Left lung (tissue), 4 donors: ENCODE measurements at regions not wholly inside any gene's neighbourhood (a gene's known extent, or its start where the extent isn't known, plus 50 kb on each side); places are given as distances from the start of the nearest gene placed in this dataset.

Source experiments
- ATAC-seq: fragments of 200-7000 bp; cut with Tn5 transposase; one replicate; pipeline ENCODE4 v1.9.1; 2020; ENCODE audit warnings: moderate library complexity
- DNase-seq, 4 donors: peaks; one replicate each; pipeline ENCODE4 v3.0.0-alpha.2; 2013 to 2020
- H3K27ac ChIP-seq, 2 donors: fragments of 200-600 bp; sonication (generic) in 1 of 2; one replicate each; pipeline versions ENCODE4 v1.5.0 to v1.8.0; 2020 to 2021
- H3K27me3 ChIP-seq, 2 donors: fragments of 200-600 bp; sonication (generic) in 1 of 2; one replicate each; pipeline versions ENCODE4 v1.5.0 to v1.8.0; 2020 to 2021
- H3K36me3 ChIP-seq, 2 donors: fragments of 200-600 bp; sonication (generic) in 1 of 2; one replicate each; pipeline versions ENCODE4 v1.5.0 to v1.8.0; 2020 to 2021
- H3K4me1 ChIP-seq, 2 donors: fragments of 200-600 bp; one replicate each; pipeline ENCODE4 v1.8.0; 2021
- H3K4me3 ChIP-seq, 2 donors: fragments of 200-600 bp; sonication (generic) in 1 of 2; one replicate each; pipeline versions ENCODE4 v1.5.0 to v1.8.0; 2020 to 2021; ENCODE audit warnings: mild to moderate bottlenecking in 1 of 2
- H3K9me3 ChIP-seq, 2 donors: fragments of 200-600 bp; sonication (generic) in 1 of 2; one replicate each; pipeline versions ENCODE4 v1.5.0 to v1.8.0; 2020 to 2021
- CTCF ChIP-seq, 2 donors: fragments of 200-600 bp; sonication (generic) in 1 of 2; IDR thresholded peaks; one replicate each; pipeline versions ENCODE4 v1.5.0 to v1.8.0; 2021; ENCODE audit warnings: antibody characterized with exemption in 2 of 2
- intact Hi-C, 2 donors: fragments of 100-400 bp; cut with DNase I; formaldehyde crosslinking; loops; one replicate each; pipeline versions ENCODE4 v1.11.2 to v1.14.2; 2022
- donor health status: DM: no; HTN: yes; CAD: no.
- donor health status: DM: no; HTN: no; CAD: no.

- Histone ChIP-seq H3K9me3 (no peaks in the 10 kb centered on the region), H3K36me3 (no peaks in the 10 kb centered on the region), H3K4me3 (no peak overlapping the region), H3K27me3 (peaks cover 0 to 3% of the 10 kb centered on the region in 2 donors), H3K4me1 (peaks cover 0 to 37% of the 10 kb centered on the region in 2 donors), H3K27ac (no peak overlapping the region)
- no peak for TF ChIP-seq CTCF (IDR thresholded peaks at IDR 0.05)
- intact Hi-C loops = no loop called here
- ATAC-seq = no peak
- DNase-seq = no peak
Observed at GRCh38 chr5:17399931-17400330, 98.1 kb upstream of the TAF11L2 start.

- intact Hi-C loops = no loop called here
- peak in 1 of 4 donors; percentile 78 for DNase-seq
Observed at GRCh38 chr5:17400724-17401469, 97.1 kb upstream of the TAF11L2 start.

GRCh38 chr5:17401470-17402288, 96.4 kb upstream of the TAF11L2 start:
- TF ChIP-seq CTCF (IDR thresholded peaks at IDR 0.05) = no peak
- Histone ChIP-seq H3K27me3 (peaks cover 0 to 3% of the 10 kb centered on the region in 2 donors), H3K4me3 (no peak overlapping the region), H3K4me1 (peaks cover 0 to 37% of the 10 kb centered on the region in 2 donors), H3K27ac (peak overlapping the region in 1 of 2 donors; percentile 19), H3K9me3 (no peaks in the 10 kb centered on the region), H3K36me3 (no peaks in the 10 kb centered on the region)
- DNase-seq (no peak), ATAC-seq (no peak)
- intact Hi-C loops = no loop called here

More at GRCh38 chr5:17400724-17401469, 97.1 kb upstream of the TAF11L2 start:
- Histone ChIP-seq H3K4me1 (peaks cover 0 to 37% of the 10 kb centered on the region in 2 donors), H3K27ac (peak overlapping the region in 1 of 2 donors; percentile 19), H3K36me3 (no peaks in the 10 kb centered on the region), H3K4me3 (no peak overlapping the region), H3K9me3 (no peaks in the 10 kb centered on the region), H3K27me3 (peaks cover 0 to 3% of the 10 kb centered on the region in 2 donors)
- ATAC-seq = no peak
- no peak for TF ChIP-seq CTCF (IDR thresholded peaks at IDR 0.05)

- intact Hi-C loops = no loop called here
- ATAC-seq (no peak), DNase-seq (no peak)
- Histone ChIP-seq H3K4me3 (no peak overlapping the region), H3K4me1 (peaks cover 0 to 37% of the 10 kb centered on the region in 2 donors), H3K36me3 (no peaks in the 10 kb centered on the region), H3K27ac (no peak overlapping the region), H3K27me3 (peaks cover 0 to 3% of the 10 kb centered on the region in 2 donors), H3K9me3 (no peaks in the 10 kb centered on the region)
- TF ChIP-seq CTCF (IDR thresholded peaks at IDR 0.05) = no peak
Observed at GRCh38 chr5:17402289-17403121, 95.5 kb upstream of the TAF11L2 start.
